OCI-LY1 (cell line): ENCODE measurements at regions not wholly inside any gene's neighbourhood (a gene's known extent, or its start where the extent isn't known, plus 50 kb on each side); places are given as distances from the start of the nearest gene placed in this dataset.

ENCODE experiments used
- H2AFZ ChIP-seq: fragments of 200-600 bp; sonication (generic), shearing (Covaris generic); 2 replicates; pipeline ENCODE4 v1.6.0; 2014; ENCODE audit warnings: antibody characterized with exemption, mild to moderate bottlenecking, low read length
- H3F3A ChIP-seq: fragments of 200-600 bp; sonication (generic), shearing (Covaris generic); 2 replicates; pipeline ENCODE4 v1.6.0; 2014; ENCODE audit warnings: mild to moderate bottlenecking, antibody characterized with exemption, low read length, moderate library complexity; ENCODE audit not compliant: insufficient read depth
- H3K27ac ChIP-seq: fragments of 200-600 bp; sonication (generic); 2 replicates; pipeline ENCODE4 v1.5.1; 2014; ENCODE audit warnings: low read length, mixed run types, mild to moderate bottlenecking, low read depth; ENCODE audit not compliant: poor library complexity, severe bottlenecking
- H3K27me3 ChIP-seq: fragments of 200-600 bp; sonication (generic); 2 replicates; pipeline ENCODE4 v1.6.0; 2014; ENCODE audit warnings: antibody characterized with exemption, mild to moderate bottlenecking, low read length, moderate library complexity; ENCODE audit not compliant: insufficient read depth
- H3K36me3 ChIP-seq: fragments of 200-600 bp; sonication (generic); 2 replicates; pipeline ENCODE4 v1.6.1; 2014; ENCODE audit warnings: mild to moderate bottlenecking, antibody characterized with exemption, low read length, moderate library complexity, mixed read lengths; ENCODE audit not compliant: insufficient read depth
- H3K4me1 ChIP-seq: fragments of 200-600 bp; sonication (generic); 2 replicates; pipeline ENCODE4 v1.5.1; 2014; ENCODE audit warnings: mild to moderate bottlenecking, low read length, moderate library complexity; ENCODE audit not compliant: insufficient read depth, severe bottlenecking
- H3K4me2 ChIP-seq: fragments of 200-600 bp; sonication (generic), shearing (Covaris generic); 2 replicates; pipeline ENCODE4 v1.6.1; 2014; ENCODE audit warnings: low read length
- H3K4me3 ChIP-seq: fragments of 200-600 bp; sonication (generic); 2 replicates; pipeline ENCODE4 v1.5.1; 2014; ENCODE audit warnings: low read length, low read depth, mild to moderate bottlenecking, mixed read lengths; ENCODE audit not compliant: poor library complexity, severe bottlenecking
- H3K79me2 ChIP-seq: fragments of 200-600 bp; shearing (Covaris generic); 2 replicates; pipeline ENCODE4 v1.6.1; 2016; ENCODE audit warnings: mixed run types, low read length, mixed read lengths; ENCODE audit not compliant: insufficient read depth
- H3K9ac ChIP-seq: fragments of 200-600 bp; sonication (generic), shearing (Covaris generic); 2 replicates; pipeline ENCODE4 v1.6.1; 2014; ENCODE audit warnings: mild to moderate bottlenecking, low read length, mixed read lengths
- H3K9me2 ChIP-seq: fragments of 200-600 bp; sonication (generic), shearing (Covaris generic); 2 replicates; pipeline ENCODE4 v1.6.1; 2014; ENCODE audit warnings: low read depth, mild to moderate bottlenecking, low read length, mixed read lengths
- H3K9me3 ChIP-seq: fragments of 200-600 bp; shearing (Covaris generic); 2 replicates; pipeline ENCODE4 v1.6.1; 2014; ENCODE audit warnings: low read length, mixed read lengths
- H4K20me1 ChIP-seq: fragments of 200-600 bp; sonication (generic), shearing (Covaris generic); 2 replicates; pipeline ENCODE4 v1.6.0; 2016; ENCODE audit warnings: mild to moderate bottlenecking, low read length; ENCODE audit not compliant: insufficient read depth
- EZH2 ChIP-seq: fragments of 200-600 bp; sonication (generic), shearing (Covaris generic); IDR thresholded peaks from 2 replicates; pipeline ENCODE4 v1.8.0; 2017; ENCODE audit warnings: borderline replicate concordance, mixed run types, mild to moderate bottlenecking, antibody characterized with exemption, low read length, moderate library complexity, mixed read lengths
- TF ChIP-seq, protein P1 (sequence below): fragments of 200-600 bp; sonication (generic), shearing (Covaris generic); IDR thresholded peaks from 2 replicates; pipeline ENCODE4 v1.5.1; 2017; ENCODE audit warnings: mild to moderate bottlenecking, antibody characterized with exemption, low read length, moderate library complexity, mixed read lengths

DNA sequence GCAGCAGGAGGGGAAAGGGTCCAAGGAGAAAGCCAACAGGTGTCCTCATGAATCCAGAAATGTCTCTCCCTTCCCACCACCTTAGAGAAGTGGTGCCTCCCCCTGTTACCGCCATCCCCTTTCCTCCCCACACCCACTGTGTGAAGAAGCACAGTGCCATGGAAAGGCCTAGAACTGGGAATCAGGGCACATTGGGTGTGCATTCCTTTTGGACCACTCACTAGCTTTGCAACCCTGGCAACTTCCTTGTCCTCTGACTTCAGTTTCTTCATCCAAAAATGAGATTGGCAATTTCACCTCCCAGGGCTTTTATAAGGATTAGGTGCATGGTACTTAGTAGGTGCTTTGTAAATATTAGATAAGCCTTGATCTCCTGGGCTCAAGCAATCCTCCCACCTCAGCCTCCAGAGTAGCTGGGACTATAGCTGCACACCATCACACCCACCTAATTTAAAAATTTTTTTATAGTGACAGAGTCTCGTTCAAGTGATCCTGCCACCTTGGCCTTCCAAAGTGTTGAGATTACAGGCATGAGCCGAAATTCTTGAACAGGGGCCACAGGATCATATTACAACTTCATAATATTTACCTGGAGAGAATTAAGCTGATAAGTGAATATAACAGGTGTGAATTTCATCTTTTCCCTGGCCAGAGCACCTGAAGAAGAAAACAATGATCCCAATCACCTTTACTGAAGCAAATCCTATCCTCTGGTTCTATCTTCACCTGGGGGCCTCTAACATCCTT is 97.9 kb upstream of the TAF1B start:
- no peaks in the 10 kb centered on the region for H4K20me1 ChIP-seq

GRCh38 chr2:9747396-9747795 is 95.9 kb upstream of the TAF1B start:
- no peaks in the 10 kb centered on the region for H3K9me3 ChIP-seq
- H3K36me3 ChIP-seq = no peaks in the 10 kb centered on the region
- H3K9ac ChIP-seq = no peak overlapping the region
- peaks cover 6% of the 10 kb centered on the region; the same call in 1 of the 2 replicates for H3K27me3 ChIP-seq
- H4K20me1 ChIP-seq = no peaks in the 10 kb centered on the region
- no peaks in the 10 kb centered on the region for H3F3A ChIP-seq
- H3K79me2 ChIP-seq = no peaks in the 10 kb centered on the region
- no peaks in the 10 kb centered on the region for H3K4me1 ChIP-seq
- no peak for TF ChIP-seq EZH2
- TF ChIP-seq, protein P1, sequence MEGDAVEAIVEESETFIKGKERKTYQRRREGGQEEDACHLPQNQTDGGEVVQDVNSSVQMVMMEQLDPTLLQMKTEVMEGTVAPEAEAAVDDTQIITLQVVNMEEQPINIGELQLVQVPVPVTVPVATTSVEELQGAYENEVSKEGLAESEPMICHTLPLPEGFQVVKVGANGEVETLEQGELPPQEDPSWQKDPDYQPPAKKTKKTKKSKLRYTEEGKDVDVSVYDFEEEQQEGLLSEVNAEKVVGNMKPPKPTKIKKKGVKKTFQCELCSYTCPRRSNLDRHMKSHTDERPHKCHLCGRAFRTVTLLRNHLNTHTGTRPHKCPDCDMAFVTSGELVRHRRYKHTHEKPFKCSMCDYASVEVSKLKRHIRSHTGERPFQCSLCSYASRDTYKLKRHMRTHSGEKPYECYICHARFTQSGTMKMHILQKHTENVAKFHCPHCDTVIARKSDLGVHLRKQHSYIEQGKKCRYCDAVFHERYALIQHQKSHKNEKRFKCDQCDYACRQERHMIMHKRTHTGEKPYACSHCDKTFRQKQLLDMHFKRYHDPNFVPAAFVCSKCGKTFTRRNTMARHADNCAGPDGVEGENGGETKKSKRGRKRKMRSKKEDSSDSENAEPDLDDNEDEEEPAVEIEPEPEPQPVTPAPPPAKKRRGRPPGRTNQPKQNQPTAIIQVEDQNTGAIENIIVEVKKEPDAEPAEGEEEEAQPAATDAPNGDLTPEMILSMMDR = no peak
- no peak overlapping the region for H3K4me3 ChIP-seq
- H2AFZ ChIP-seq = no peak overlapping the region
- no peak overlapping the region for H3K27ac ChIP-seq
- no peak overlapping the region for H3K4me2 ChIP-seq
- H3K9me2 ChIP-seq = no peaks in the 10 kb centered on the region

More for the DNA sequence above, 97.9 kb upstream of the TAF1B start:
- Histone ChIP-seq H3K79me2 (no peaks in the 10 kb centered on the region), H3K4me1 (no peaks in the 10 kb centered on the region), H3K9me2 (no peaks in the 10 kb centered on the region), H2AFZ (no peak overlapping the region), H3K27me3 (peaks cover 6% of the 10 kb centered on the region; the same call in 1 of the 2 replicates), H3K4me2 (no peak overlapping the region), H3K27ac (no peak overlapping the region), H3K9ac (no peak overlapping the region), H3F3A (no peaks in the 10 kb centered on the region), H3K4me3 (no peak overlapping the region), H3K9me3 (no peaks in the 10 kb centered on the region), H3K36me3 (no peaks in the 10 kb centered on the region)
- TF ChIP-seq, protein P1 = no peak
- TF ChIP-seq EZH2 = no peak

DNA sequence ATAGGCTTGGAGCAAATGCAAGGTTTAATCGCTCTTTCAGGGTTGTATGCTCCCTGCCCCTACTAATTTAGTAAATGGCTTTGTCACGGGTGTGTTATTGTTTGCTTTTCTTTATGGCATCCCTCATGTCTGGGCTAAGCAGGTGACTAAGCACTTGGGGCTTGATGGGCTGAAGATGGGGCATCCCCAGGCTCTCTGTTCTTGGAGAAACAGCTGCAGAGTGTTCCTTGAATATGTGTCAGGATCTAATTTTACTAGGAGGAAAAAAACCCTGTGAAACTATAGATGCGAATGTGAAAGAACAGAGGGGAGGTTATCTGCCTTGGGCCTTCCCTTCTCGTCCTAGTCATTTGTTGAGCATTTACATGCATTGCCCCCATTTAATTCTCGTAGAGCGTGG is 94.7 kb upstream of the TAF1B start:
- H4K20me1 ChIP-seq = no peaks in the 10 kb centered on the region
- no peaks in the 10 kb centered on the region for H3K79me2 ChIP-seq
- no peak overlapping the region for H2AFZ ChIP-seq
- no peaks in the 10 kb centered on the region for H3K36me3 ChIP-seq
- no peak overlapping the region for H3K4me3 ChIP-seq
- no peak overlapping the region for H3K4me2 ChIP-seq
- H3K4me1 ChIP-seq = no peaks in the 10 kb centered on the region
- 0 out of 2 replicates have a peak, but pooled peaks cover under 1% of the 10 kb centered on the region for H3K27me3 ChIP-seq
- no peaks in the 10 kb centered on the region for H3K9me3 ChIP-seq
- no peak overlapping the region for H3K9ac ChIP-seq
- TF ChIP-seq EZH2 = no peak
- TF ChIP-seq, protein P1 = no peak
- no peaks in the 10 kb centered on the region for H3K9me2 ChIP-seq
- no peaks in the 10 kb centered on the region for H3F3A ChIP-seq
- H3K27ac ChIP-seq = no peak overlapping the region
